Hippocampal formation (tissue), 2 donors: ENCODE measurements at regions not wholly inside any gene's neighbourhood (a gene's known extent, or its start where the extent isn't known, plus 50 kb on each side); places are given as distances from the start of the nearest gene placed in this dataset.

Experiments
- DNase-seq, 2 donors: peaks; one replicate each; lab custom pipeline; 2025; lab: John Stamatoyannopoulos, UW

- DNase-seq: no peak
Measured at GRCh38 chr14:96980835-96981234, 183.7 kb downstream of the VRK1 start.

- no peak for DNase-seq
Measured at GRCh38 chr14:96986256-96987085, 189.3 kb downstream of the VRK1 start.

GRCh38 chr14:96987086-96987474 is 189.9 kb downstream of the VRK1 start:
- DNase-seq: no peak

- no peak for DNase-seq
Measured at GRCh38 chr14:96987771-96988170, 190.6 kb downstream of the VRK1 start.

- DNase-seq: peak in 1 of 2 donors; percentile 57
Measured at GRCh38 chr14:96989306-96989705, 192.1 kb downstream of the VRK1 start.

- no peak for DNase-seq
Measured at GRCh38 chr14:96991226-96991625, 194.0 kb downstream of the VRK1 start.

GRCh38 chr14:96994999-96995398 is 197.8 kb downstream of the VRK1 start:
- no peak for DNase-seq

GRCh38 chr14:96997269-96997668 is 200.1 kb downstream of the VRK1 start:
- no peak for DNase-seq

GRCh38 chr14:96997996-96998395 is 200.8 kb downstream of the VRK1 start:
- no peak for DNase-seq

- no peak for DNase-seq
Measured at GRCh38 chr14:96999654-97000155, 202.5 kb downstream of the VRK1 start.

GRCh38 chr14:97002454-97002853 is 205.3 kb downstream of the VRK1 start:
- DNase-seq: no peak

GRCh38 chr14:97005934-97006333 is 208.8 kb downstream of the VRK1 start:
- no peak for DNase-seq

GRCh38 chr14:97010491-97011160 is 213.4 kb downstream of the VRK1 start:
- no peak for DNase-seq

GRCh38 chr14:97013878-97014277 is 216.7 kb downstream of the VRK1 start:
- DNase-seq: no peak

- DNase-seq: peak in 1 of 2 donors; percentile 3
Measured at GRCh38 chr14:97021001-97021400, 223.8 kb downstream of the VRK1 start.

- DNase-seq: no peak
Measured at GRCh38 chr14:97021571-97022168, 224.5 kb downstream of the VRK1 start.

GRCh38 chr14:97022741-97023140 is 225.6 kb downstream of the VRK1 start:
- DNase-seq: no peak

GRCh38 chr14:97023871-97024270 is 226.7 kb downstream of the VRK1 start:
- DNase-seq: no peak

- no peak for DNase-seq
Measured at GRCh38 chr14:97024300-97024699, 227.1 kb downstream of the VRK1 start.

- DNase-seq: no peak
Measured at GRCh38 chr14:97025722-97026121, 228.5 kb downstream of the VRK1 start.

- no peak for DNase-seq
Measured at GRCh38 chr14:97027256-97027999, 230.2 kb downstream of the VRK1 start.

- DNase-seq: no peak
Measured at GRCh38 chr14:97028382-97028781, 231.2 kb downstream of the VRK1 start.
